ENCODE measurements at regions not wholly inside any gene's neighbourhood (a gene's known extent, or its start where the extent isn't known, plus 50 kb on each side); places are given as distances from the start of the nearest gene placed in this dataset.

- no peak for FAIRE-seq
- H3K27me3 ChIP-seq (ENCODE audit: control insufficient read depth in 3 of 3, insufficient read depth in 3 of 3, low read length in 3 of 3), result no peaks in the 10 kb centered on the region
These were observed 143.7 kb upstream of the KCNMB2 start for GRCh38 chr3:178392511-178392926.

DNA sequence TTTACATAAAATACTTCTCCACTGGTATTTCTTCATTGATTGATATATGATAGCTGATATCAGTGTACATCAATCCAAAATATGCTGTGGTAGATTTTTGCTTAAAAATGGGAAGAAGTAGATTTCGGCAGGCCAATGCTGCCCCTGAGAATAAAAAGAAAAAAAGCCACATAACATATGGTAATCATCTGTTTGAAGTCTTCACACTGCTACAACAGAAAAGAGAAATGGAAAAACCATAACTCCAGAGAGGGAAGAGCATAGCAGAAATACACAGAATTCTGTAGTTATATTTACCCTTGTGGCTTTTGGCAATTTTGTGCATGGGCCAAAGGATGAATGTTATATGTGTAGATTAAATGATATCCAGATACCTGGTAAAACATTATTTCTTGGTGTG, 143.1 kb upstream of the KCNMB2 start:
- H3K4me1 ChIP-seq (ENCODE audit: control insufficient read depth in 3 of 3, insufficient read depth in 2 of 3, low read depth in 1 of 3, low read length in 2 of 3), result no peaks in the 10 kb centered on the region
- no peak for DNase-seq
- no peaks in the 10 kb centered on the region for H3K9me3 ChIP-seq (ENCODE audit: control insufficient read depth in 2 of 2, insufficient read depth in 1 of 2, low read depth in 1 of 2, low read length in 1 of 2)
- H3K36me3 ChIP-seq (ENCODE audit: control insufficient read depth in 3 of 3, insufficient read depth in 2 of 3, low read depth in 1 of 3, low read length in 3 of 3), result no peaks in the 10 kb centered on the region
- 11 to 79% (median 60%) methylated on average over 1 of the region's 1 CpG for WGBS, 3 donors
- no peaks in the 10 kb centered on the region for H3K27me3 ChIP-seq (ENCODE audit: control insufficient read depth in 3 of 3, insufficient read depth in 3 of 3, low read length in 3 of 3)
- FAIRE-seq, result no peak
- no peak overlapping the region for H3K27ac ChIP-seq (ENCODE audit: low read depth in 1 of 3, low read length in 2 of 3)
- no peak overlapping the region for H3K4me3 ChIP-seq (ENCODE audit: low read depth in 1 of 3, low read length in 3 of 3)

More at GRCh38 chr3:178392511-178392926, 143.7 kb upstream of the KCNMB2 start:
- H3K4me1 ChIP-seq (ENCODE audit: control insufficient read depth in 3 of 3, insufficient read depth in 2 of 3, low read depth in 1 of 3, low read length in 2 of 3), result no peaks in the 10 kb centered on the region
- 8 to 17% (median 9%) methylated on average over 1 of the region's 1 CpG for WGBS, 3 donors
- DNase-seq, result no peak
- no peaks in the 10 kb centered on the region for H3K9me3 ChIP-seq (ENCODE audit: control insufficient read depth in 2 of 2, insufficient read depth in 1 of 2, low read depth in 1 of 2, low read length in 1 of 2)
- no peaks in the 10 kb centered on the region for H3K36me3 ChIP-seq (ENCODE audit: control insufficient read depth in 3 of 3, insufficient read depth in 2 of 3, low read depth in 1 of 3, low read length in 3 of 3)
- H3K27ac ChIP-seq (ENCODE audit: low read depth in 1 of 3, low read length in 2 of 3), result no peak overlapping the region
- H3K4me3 ChIP-seq (ENCODE audit: low read depth in 1 of 3, low read length in 3 of 3), result no peak overlapping the region

GRCh38 chr3:178393824-178394223, 142.4 kb upstream of the KCNMB2 start:
- Histone ChIP-seq H3K36me3 (ENCODE audit: control insufficient read depth in 3 of 3, insufficient read depth in 2 of 3, low read depth in 1 of 3, low read length in 3 of 3) (no peaks in the 10 kb centered on the region), H3K9me3 (ENCODE audit: control insufficient read depth in 2 of 2, insufficient read depth in 1 of 2, low read depth in 1 of 2, low read length in 1 of 2) (no peaks in the 10 kb centered on the region), H3K4me1 (ENCODE audit: control insufficient read depth in 3 of 3, insufficient read depth in 2 of 3, low read depth in 1 of 3, low read length in 2 of 3) (no peaks in the 10 kb centered on the region), H3K27ac (ENCODE audit: low read depth in 1 of 3, low read length in 2 of 3) (no peak overlapping the region), H3K4me3 (ENCODE audit: low read depth in 1 of 3, low read length in 3 of 3) (no peak overlapping the region), H3K27me3 (ENCODE audit: control insufficient read depth in 3 of 3, insufficient read depth in 3 of 3, low read length in 3 of 3) (no peaks in the 10 kb centered on the region)
- FAIRE-seq (no peak), DNase-seq (no peak)

DNA sequence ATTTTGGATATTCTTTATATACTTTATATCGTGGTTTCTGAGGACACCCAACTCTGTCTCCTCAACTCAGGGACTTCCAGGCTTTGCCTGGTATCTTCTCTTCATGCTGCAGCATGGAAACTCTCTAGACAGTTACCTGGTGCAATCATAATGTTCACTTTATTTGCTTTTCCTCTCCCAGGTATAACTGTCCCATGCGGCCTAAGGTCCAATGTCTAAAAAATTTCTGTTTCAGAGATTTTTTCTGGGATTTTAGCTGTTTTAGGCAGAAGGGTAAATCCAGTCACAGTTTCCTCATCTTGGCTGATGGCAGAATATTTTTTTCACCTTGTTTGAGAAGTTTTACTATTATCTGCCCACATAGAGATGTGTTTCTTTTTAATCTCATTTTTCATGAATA, 139.9 kb upstream of the KCNMB2 start:
- FAIRE-seq (no peak), DNase-seq (no peak)
- Histone ChIP-seq H3K4me1 (ENCODE audit: control insufficient read depth in 3 of 3, insufficient read depth in 2 of 3, low read depth in 1 of 3, low read length in 2 of 3) (no peaks in the 10 kb centered on the region), H3K27ac (ENCODE audit: low read depth in 1 of 3, low read length in 2 of 3) (no peak overlapping the region), H3K36me3 (ENCODE audit: control insufficient read depth in 3 of 3, insufficient read depth in 2 of 3, low read depth in 1 of 3, low read length in 3 of 3) (no peaks in the 10 kb centered on the region), H3K4me3 (ENCODE audit: low read depth in 1 of 3, low read length in 3 of 3) (no peak overlapping the region), H3K9me3 (ENCODE audit: control insufficient read depth in 2 of 2, insufficient read depth in 1 of 2, low read depth in 1 of 2, low read length in 1 of 2) (no peaks in the 10 kb centered on the region), H3K27me3 (ENCODE audit: control insufficient read depth in 3 of 3, insufficient read depth in 3 of 3, low read length in 3 of 3) (no peaks in the 10 kb centered on the region)
- WGBS, 3 donors, result 63 to 79% (median 75%) methylated on average over 2 of the region's 2 CpGs

GRCh38 chr3:178397202-178397601, 139.0 kb upstream of the KCNMB2 start:
- FAIRE-seq (no peak), DNase-seq (no peak)
- WGBS, 3 donors, result 81 to 86% (median 83%) methylated on average over 2 of the region's 2 CpGs
- Histone ChIP-seq H3K36me3 (ENCODE audit: control insufficient read depth in 3 of 3, insufficient read depth in 2 of 3, low read depth in 1 of 3, low read length in 3 of 3) (no peaks in the 10 kb centered on the region), H3K4me1 (ENCODE audit: control insufficient read depth in 3 of 3, insufficient read depth in 2 of 3, low read depth in 1 of 3, low read length in 2 of 3) (no peaks in the 10 kb centered on the region), H3K4me3 (ENCODE audit: low read depth in 1 of 3, low read length in 3 of 3) (no peak overlapping the region), H3K9me3 (ENCODE audit: control insufficient read depth in 2 of 2, insufficient read depth in 1 of 2, low read depth in 1 of 2, low read length in 1 of 2) (no peaks in the 10 kb centered on the region), H3K27me3 (ENCODE audit: control insufficient read depth in 3 of 3, insufficient read depth in 3 of 3, low read length in 3 of 3) (no peaks in the 10 kb centered on the region), H3K27ac (ENCODE audit: low read depth in 1 of 3, low read length in 2 of 3) (no peak overlapping the region)

DNA sequence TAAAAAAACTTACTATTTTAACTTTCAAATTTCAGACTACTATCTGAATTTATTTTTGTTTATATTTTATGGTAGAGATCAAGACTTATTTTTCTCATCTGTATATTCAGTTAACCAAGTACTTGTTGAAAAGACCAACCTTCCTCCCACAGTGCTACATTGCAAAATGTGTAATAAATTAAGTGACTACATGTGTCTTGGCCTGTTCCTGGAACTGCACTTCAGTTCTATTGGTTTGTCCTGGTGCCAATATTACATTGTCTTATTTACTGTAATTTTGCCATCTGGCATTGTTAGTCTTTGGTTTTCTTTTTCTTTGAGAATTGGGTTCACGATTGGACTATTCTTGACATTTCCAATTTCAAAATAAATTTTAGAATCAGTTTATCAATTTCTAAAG, 138.4 kb upstream of the KCNMB2 start:
- WGBS, 3 donors, result 81 to 92% (median 92%) methylated on average over 1 of the region's 1 CpG

DNA sequence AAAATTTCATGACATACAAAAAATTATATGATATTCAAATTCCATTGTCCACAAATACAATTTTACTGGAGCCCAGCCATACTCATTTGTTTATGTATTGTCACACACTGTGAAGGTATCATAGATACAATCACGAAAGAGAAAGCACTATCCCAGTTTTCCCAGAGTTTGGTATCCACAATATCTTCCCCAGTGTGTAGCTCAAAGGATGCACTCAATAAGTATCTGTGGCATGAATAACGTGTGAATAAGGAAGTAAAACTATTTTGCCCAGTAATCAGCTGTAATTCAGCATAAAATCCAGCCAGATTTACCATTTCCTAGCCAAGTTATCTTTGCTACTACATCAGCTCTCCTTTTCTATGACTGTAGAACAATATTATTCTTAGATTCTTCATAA, 131.3 kb upstream of the KCNMB2 start:
- FAIRE-seq (no peak), DNase-seq (no peak)
- H3K36me3 ChIP-seq (ENCODE audit: control insufficient read depth in 3 of 3, insufficient read depth in 2 of 3, low read depth in 1 of 3, low read length in 3 of 3), result no peaks in the 10 kb centered on the region
- WGBS, 3 donors, result 32 to 39% (median 37%) methylated on average over 2 of the region's 2 CpGs
- no peaks in the 10 kb centered on the region for H3K27me3 ChIP-seq (ENCODE audit: control insufficient read depth in 3 of 3, insufficient read depth in 3 of 3, low read length in 3 of 3)
- H3K4me1 ChIP-seq (ENCODE audit: control insufficient read depth in 3 of 3, insufficient read depth in 2 of 3, low read depth in 1 of 3, low read length in 2 of 3), result no peaks in the 10 kb centered on the region
- no peak overlapping the region for H3K4me3 ChIP-seq (ENCODE audit: low read depth in 1 of 3, low read length in 3 of 3)
- H3K27ac ChIP-seq (ENCODE audit: low read depth in 1 of 3, low read length in 2 of 3), result no peak overlapping the region
- H3K9me3 ChIP-seq (ENCODE audit: control insufficient read depth in 2 of 2, insufficient read depth in 1 of 2, low read depth in 1 of 2, low read length in 1 of 2), result no peaks in the 10 kb centered on the region

More for the DNA sequence above, 138.4 kb upstream of the KCNMB2 start:
- FAIRE-seq (no peak), DNase-seq (no peak)
- no peaks in the 10 kb centered on the region for H3K36me3 ChIP-seq (ENCODE audit: control insufficient read depth in 3 of 3, insufficient read depth in 2 of 3, low read depth in 1 of 3, low read length in 3 of 3)
- H3K4me3 ChIP-seq (ENCODE audit: low read depth in 1 of 3, low read length in 3 of 3), result no peak overlapping the region
- H3K27me3 ChIP-seq (ENCODE audit: control insufficient read depth in 3 of 3, insufficient read depth in 3 of 3, low read length in 3 of 3), result no peaks in the 10 kb centered on the region
- H3K9me3 ChIP-seq (ENCODE audit: control insufficient read depth in 2 of 2, insufficient read depth in 1 of 2, low read depth in 1 of 2, low read length in 1 of 2), result no peaks in the 10 kb centered on the region
- H3K4me1 ChIP-seq (ENCODE audit: control insufficient read depth in 3 of 3, insufficient read depth in 2 of 3, low read depth in 1 of 3, low read length in 2 of 3), result no peaks in the 10 kb centered on the region
- no peak overlapping the region for H3K27ac ChIP-seq (ENCODE audit: low read depth in 1 of 3, low read length in 2 of 3)

GRCh38 chr3:178405531-178405930, 130.7 kb upstream of the KCNMB2 start:
- Histone ChIP-seq H3K4me1 (ENCODE audit: control insufficient read depth in 3 of 3, insufficient read depth in 2 of 3, low read depth in 1 of 3, low read length in 2 of 3) (no peaks in the 10 kb centered on the region), H3K36me3 (ENCODE audit: control insufficient read depth in 3 of 3, insufficient read depth in 2 of 3, low read depth in 1 of 3, low read length in 3 of 3) (no peaks in the 10 kb centered on the region), H3K9me3 (ENCODE audit: control insufficient read depth in 2 of 2, insufficient read depth in 1 of 2, low read depth in 1 of 2, low read length in 1 of 2) (no peaks in the 10 kb centered on the region), H3K4me3 (ENCODE audit: low read depth in 1 of 3, low read length in 3 of 3) (no peak overlapping the region), H3K27ac (ENCODE audit: low read depth in 1 of 3, low read length in 2 of 3) (no peak overlapping the region), H3K27me3 (ENCODE audit: control insufficient read depth in 3 of 3, insufficient read depth in 3 of 3, low read length in 3 of 3) (no peaks in the 10 kb centered on the region)
- DNase-seq, result no peak
- WGBS, 3 donors, result 39 to 45% (median 41%) methylated on average over 2 of the region's 2 CpGs
- FAIRE-seq, result no peak

DNA sequence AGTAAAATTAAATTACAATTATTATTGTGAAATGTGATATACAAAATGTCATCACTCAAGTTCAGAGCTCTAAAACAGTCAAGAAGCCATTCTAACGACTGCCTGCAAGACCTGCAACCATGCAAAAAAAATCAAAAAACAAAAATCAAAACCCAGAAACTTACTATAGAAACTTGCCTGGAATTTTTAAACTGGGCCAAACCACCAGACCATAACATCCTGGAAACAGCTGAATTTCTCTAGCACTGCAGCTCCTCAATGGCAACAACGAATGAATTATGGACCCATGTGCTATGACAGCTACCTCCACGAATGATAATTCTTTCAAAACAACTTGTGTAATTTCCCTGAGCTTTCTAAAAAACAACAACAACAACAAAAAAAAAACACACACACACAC, 130.0 kb upstream of the KCNMB2 start:
- 56 to 69% (median 58%) methylated on average over 3 of the region's 3 CpGs for WGBS, 3 donors
- Histone ChIP-seq H3K27ac (ENCODE audit: low read depth in 1 of 3, low read length in 2 of 3) (no peak overlapping the region), H3K36me3 (ENCODE audit: control insufficient read depth in 3 of 3, insufficient read depth in 2 of 3, low read depth in 1 of 3, low read length in 3 of 3) (no peaks in the 10 kb centered on the region), H3K4me1 (ENCODE audit: control insufficient read depth in 3 of 3, insufficient read depth in 2 of 3, low read depth in 1 of 3, low read length in 2 of 3) (no peaks in the 10 kb centered on the region), H3K9me3 (ENCODE audit: control insufficient read depth in 2 of 2, insufficient read depth in 1 of 2, low read depth in 1 of 2, low read length in 1 of 2) (no peaks in the 10 kb centered on the region), H3K4me3 (ENCODE audit: low read depth in 1 of 3, low read length in 3 of 3) (no peak overlapping the region), H3K27me3 (ENCODE audit: control insufficient read depth in 3 of 3, insufficient read depth in 3 of 3, low read length in 3 of 3) (no peaks in the 10 kb centered on the region)
- FAIRE-seq, result no peak
- no peak for DNase-seq

Data from small intestine (tissue), 7 donors.